Left lung (tissue), 4 donors: ENCODE measurements at regions not wholly inside any gene's neighbourhood (a gene's known extent, or its start where the extent isn't known, plus 50 kb on each side); places are given as distances from the start of the nearest gene placed in this dataset.

Source experiments
- ATAC-seq: fragments of 200-7000 bp; cut with Tn5 transposase; one replicate; pipeline ENCODE4 v1.9.1; 2020; ENCODE audit warnings: moderate library complexity
- DNase-seq, 4 donors: peaks; one replicate each; pipeline ENCODE4 v3.0.0-alpha.2; 2013 to 2020
- H3K27ac ChIP-seq, 2 donors: fragments of 200-600 bp; sonication (generic) in 1 of 2; one replicate each; pipeline versions ENCODE4 v1.5.0 to v1.8.0; 2020 to 2021
- H3K27me3 ChIP-seq, 2 donors: fragments of 200-600 bp; sonication (generic) in 1 of 2; one replicate each; pipeline versions ENCODE4 v1.5.0 to v1.8.0; 2020 to 2021
- H3K36me3 ChIP-seq, 2 donors: fragments of 200-600 bp; sonication (generic) in 1 of 2; one replicate each; pipeline versions ENCODE4 v1.5.0 to v1.8.0; 2020 to 2021
- H3K4me1 ChIP-seq, 2 donors: fragments of 200-600 bp; one replicate each; pipeline ENCODE4 v1.8.0; 2021
- H3K4me3 ChIP-seq, 2 donors: fragments of 200-600 bp; sonication (generic) in 1 of 2; one replicate each; pipeline versions ENCODE4 v1.5.0 to v1.8.0; 2020 to 2021; ENCODE audit warnings: mild to moderate bottlenecking in 1 of 2
- H3K9me3 ChIP-seq, 2 donors: fragments of 200-600 bp; sonication (generic) in 1 of 2; one replicate each; pipeline versions ENCODE4 v1.5.0 to v1.8.0; 2020 to 2021
- intact Hi-C, 2 donors: fragments of 100-400 bp; cut with DNase I; formaldehyde crosslinking; loops; one replicate each; pipeline versions ENCODE4 v1.11.2 to v1.14.2; 2022
- TF ChIP-seq, protein P1 (sequence below), 2 donors: fragments of 200-600 bp; sonication (generic) in 1 of 2; IDR thresholded peaks; one replicate each; pipeline versions ENCODE4 v1.5.0 to v1.8.0; 2021; ENCODE audit warnings: antibody characterized with exemption in 2 of 2
- donor health status: DM: no; HTN: yes; CAD: no.
- donor health status: DM: no; HTN: no; CAD: no.

DNA sequence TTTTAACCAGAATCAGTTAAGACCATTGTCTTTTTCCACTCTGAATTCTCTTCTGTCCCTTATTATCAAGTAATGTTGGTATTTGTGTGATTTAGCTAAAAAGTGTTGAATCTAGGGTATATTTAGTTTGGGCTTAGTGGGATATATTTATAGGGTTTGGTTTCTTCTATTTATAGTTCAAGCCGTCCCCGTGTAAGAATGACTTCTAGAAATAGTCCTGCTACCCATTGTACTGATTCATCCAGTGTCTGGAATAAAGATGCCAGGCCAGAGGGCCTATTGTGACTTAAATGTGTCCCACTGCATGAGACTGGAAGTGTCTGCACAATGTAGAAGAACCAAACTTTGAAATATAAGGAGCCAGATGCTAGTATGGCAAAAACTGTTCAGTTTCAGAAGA lies 364.8 kb downstream of the TNS1 start:
- Histone ChIP-seq H3K27ac (no peak overlapping the region), H3K4me3 (no peak overlapping the region), H3K36me3 (no peaks in the 10 kb centered on the region), H3K4me1 (peaks cover 0 to 3% of the 10 kb centered on the region in 2 donors), H3K27me3 (no peaks in the 10 kb centered on the region), H3K9me3 (no peaks in the 10 kb centered on the region)
- intact Hi-C loops = no loop called here
- no peak for DNase-seq
- TF ChIP-seq, protein P1, sequence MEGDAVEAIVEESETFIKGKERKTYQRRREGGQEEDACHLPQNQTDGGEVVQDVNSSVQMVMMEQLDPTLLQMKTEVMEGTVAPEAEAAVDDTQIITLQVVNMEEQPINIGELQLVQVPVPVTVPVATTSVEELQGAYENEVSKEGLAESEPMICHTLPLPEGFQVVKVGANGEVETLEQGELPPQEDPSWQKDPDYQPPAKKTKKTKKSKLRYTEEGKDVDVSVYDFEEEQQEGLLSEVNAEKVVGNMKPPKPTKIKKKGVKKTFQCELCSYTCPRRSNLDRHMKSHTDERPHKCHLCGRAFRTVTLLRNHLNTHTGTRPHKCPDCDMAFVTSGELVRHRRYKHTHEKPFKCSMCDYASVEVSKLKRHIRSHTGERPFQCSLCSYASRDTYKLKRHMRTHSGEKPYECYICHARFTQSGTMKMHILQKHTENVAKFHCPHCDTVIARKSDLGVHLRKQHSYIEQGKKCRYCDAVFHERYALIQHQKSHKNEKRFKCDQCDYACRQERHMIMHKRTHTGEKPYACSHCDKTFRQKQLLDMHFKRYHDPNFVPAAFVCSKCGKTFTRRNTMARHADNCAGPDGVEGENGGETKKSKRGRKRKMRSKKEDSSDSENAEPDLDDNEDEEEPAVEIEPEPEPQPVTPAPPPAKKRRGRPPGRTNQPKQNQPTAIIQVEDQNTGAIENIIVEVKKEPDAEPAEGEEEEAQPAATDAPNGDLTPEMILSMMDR (IDR thresholded peaks at IDR 0.05) = no peak
- ATAC-seq = no peak

DNA sequence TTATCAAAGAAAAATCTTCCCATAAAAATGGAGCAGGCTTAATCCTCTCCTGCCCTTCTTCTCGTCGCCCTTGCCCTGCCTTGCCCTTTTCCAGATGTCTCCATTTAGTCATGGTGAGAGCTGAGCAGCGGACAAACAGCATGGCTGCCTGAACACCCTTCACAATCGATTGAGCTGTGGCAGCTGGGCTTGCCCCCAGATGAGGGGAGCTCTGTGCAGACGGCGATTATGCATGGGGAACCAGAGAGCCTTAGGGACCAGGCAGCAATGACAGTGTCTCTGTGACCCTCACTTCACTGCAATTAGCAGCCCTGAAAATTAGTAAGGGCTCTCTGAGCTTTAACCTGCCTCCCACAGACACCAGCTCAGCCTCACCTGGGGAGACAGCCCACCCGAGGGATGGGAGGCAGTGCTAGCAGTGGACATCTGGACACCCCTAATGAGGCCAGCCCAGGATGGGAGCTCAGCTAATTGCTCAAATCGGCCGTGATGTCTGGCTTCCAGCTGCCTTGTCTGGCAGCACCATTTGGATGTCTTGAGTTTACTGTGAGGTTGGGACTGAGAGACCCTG lies 365.7 kb downstream of the TNS1 start:
- Histone ChIP-seq H3K4me3 (no peak overlapping the region), H3K9me3 (no peaks in the 10 kb centered on the region), H3K36me3 (no peaks in the 10 kb centered on the region), H3K27me3 (no peaks in the 10 kb centered on the region), H3K4me1 (peaks cover 0 to 3% of the 10 kb centered on the region in 2 donors), H3K27ac (no peak overlapping the region)
- intact Hi-C loops = no loop called here
- TF ChIP-seq, protein P1 (IDR thresholded peaks at IDR 0.05) = no peak
- no peak for ATAC-seq
- no peak for DNase-seq

- DNase-seq (no peak), ATAC-seq (no peak)
- TF ChIP-seq, protein P1 (IDR thresholded peaks at IDR 0.05) = no peak
- peaks cover 0 to 3% of the 10 kb centered on the region in 2 donors for H3K4me1 ChIP-seq
- H3K4me3 ChIP-seq = no peak overlapping the region
- no peak overlapping the region for H3K27ac ChIP-seq
- intact Hi-C loops = no loop called here
- H3K36me3 ChIP-seq = no peaks in the 10 kb centered on the region
- H3K9me3 ChIP-seq = no peaks in the 10 kb centered on the region
- no peaks in the 10 kb centered on the region for H3K27me3 ChIP-seq
These were observed 366.2 kb downstream of the TNS1 start for GRCh38 chr2:217636578-217636977.

DNA sequence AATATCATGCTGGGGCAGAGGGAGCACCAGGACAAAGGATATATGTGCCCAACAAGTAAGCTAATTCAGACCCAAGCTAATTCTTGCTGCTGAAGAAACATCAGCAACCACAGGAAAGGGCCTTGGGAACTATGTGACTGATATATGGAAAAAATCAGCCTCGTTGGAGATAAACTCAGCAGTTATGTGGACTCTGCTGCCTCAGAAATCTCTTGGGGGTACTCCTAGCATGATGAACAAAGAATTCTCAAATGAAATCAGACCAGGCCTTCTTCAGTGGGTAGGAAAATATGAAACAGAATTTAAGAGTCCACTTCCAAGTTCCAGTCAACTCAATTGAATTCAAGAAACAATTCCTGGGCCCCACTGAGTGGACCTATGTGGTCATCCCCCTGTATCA lies 367.9 kb downstream of the TNS1 start:
- Histone ChIP-seq H3K27me3 (no peaks in the 10 kb centered on the region), H3K4me1 (peaks cover 0 to 3% of the 10 kb centered on the region in 2 donors)
- TF ChIP-seq, protein P1 (IDR thresholded peaks at IDR 0.05) = no peak

DNA sequence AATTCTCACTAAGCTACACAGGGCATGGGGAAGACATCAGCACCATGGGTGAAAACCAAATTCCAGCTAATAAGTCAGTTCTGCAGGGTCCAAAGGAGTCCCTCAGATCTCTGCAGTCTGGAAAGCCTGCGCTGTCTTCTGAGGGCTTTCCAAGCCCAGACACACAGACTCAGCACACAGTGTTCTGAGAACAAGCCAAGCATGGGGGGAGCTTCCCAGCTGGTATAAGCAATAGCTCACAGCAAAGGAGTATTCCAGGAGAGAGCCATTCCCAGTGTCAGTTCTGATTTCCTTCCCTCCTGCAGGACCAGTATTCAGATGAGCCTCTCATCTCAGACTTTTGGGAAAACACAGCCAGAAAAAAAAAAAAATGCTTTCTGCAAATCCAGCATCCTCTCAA lies 370.8 kb downstream of the TNS1 start:
- TF ChIP-seq, protein P1 (IDR thresholded peaks at IDR 0.05) = no peak
- ATAC-seq = peak; percentile 42
- intact Hi-C loops = no loop called here
- H3K4me3 ChIP-seq = no peak overlapping the region
- H3K27me3 ChIP-seq = no peaks in the 10 kb centered on the region
- H3K4me1 ChIP-seq = no peaks in the 10 kb centered on the region
- H3K27ac ChIP-seq = no peak overlapping the region
- no peaks in the 10 kb centered on the region for H3K36me3 ChIP-seq
- no peak for DNase-seq
- no peaks in the 10 kb centered on the region for H3K9me3 ChIP-seq

More for the DNA sequence above, 367.9 kb downstream of the TNS1 start:
- H3K27ac ChIP-seq = no peak overlapping the region
- DNase-seq (no peak), ATAC-seq (no peak)
- no peaks in the 10 kb centered on the region for H3K36me3 ChIP-seq
- no peaks in the 10 kb centered on the region for H3K9me3 ChIP-seq
- intact Hi-C loops = no loop called here
- H3K4me3 ChIP-seq = no peak overlapping the region
